ENCODE measurements at regions not wholly inside any gene's neighbourhood (a gene's known extent, or its start where the extent isn't known, plus 50 kb on each side); places are given as distances from the start of the nearest gene placed in this dataset.

- TF ChIP-seq, protein P1, sequence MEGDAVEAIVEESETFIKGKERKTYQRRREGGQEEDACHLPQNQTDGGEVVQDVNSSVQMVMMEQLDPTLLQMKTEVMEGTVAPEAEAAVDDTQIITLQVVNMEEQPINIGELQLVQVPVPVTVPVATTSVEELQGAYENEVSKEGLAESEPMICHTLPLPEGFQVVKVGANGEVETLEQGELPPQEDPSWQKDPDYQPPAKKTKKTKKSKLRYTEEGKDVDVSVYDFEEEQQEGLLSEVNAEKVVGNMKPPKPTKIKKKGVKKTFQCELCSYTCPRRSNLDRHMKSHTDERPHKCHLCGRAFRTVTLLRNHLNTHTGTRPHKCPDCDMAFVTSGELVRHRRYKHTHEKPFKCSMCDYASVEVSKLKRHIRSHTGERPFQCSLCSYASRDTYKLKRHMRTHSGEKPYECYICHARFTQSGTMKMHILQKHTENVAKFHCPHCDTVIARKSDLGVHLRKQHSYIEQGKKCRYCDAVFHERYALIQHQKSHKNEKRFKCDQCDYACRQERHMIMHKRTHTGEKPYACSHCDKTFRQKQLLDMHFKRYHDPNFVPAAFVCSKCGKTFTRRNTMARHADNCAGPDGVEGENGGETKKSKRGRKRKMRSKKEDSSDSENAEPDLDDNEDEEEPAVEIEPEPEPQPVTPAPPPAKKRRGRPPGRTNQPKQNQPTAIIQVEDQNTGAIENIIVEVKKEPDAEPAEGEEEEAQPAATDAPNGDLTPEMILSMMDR (IDR thresholded peaks at IDR 0.05; ENCODE audit: unreplicated experiment): no peak
- Mint-ChIP-seq H3K36me3 (ENCODE audit: low read depth, unreplicated experiment) (no peaks in the 10 kb centered on the region), H3K4me3 (ENCODE audit: unreplicated experiment) (no peak overlapping the region), H3K27me3 (ENCODE audit: unreplicated experiment) (no peaks in the 10 kb centered on the region), H3K4me1 (ENCODE audit: unreplicated experiment) (no peaks in the 10 kb centered on the region), H3K9me3 (ENCODE audit: unreplicated experiment) (no peaks in the 10 kb centered on the region), H3K27ac (ENCODE audit: unreplicated experiment) (no peak overlapping the region)
- no peak for DNase-seq (ENCODE audit: low spot score)
Observed at GRCh38 chr13:94914895-94915294, 202.6 kb upstream of the SOX21 start.

- no peak for DNase-seq (ENCODE audit: low spot score)
- no peak overlapping the region for H3K4me3 Mint-ChIP-seq (ENCODE audit: unreplicated experiment)
- H3K9me3 Mint-ChIP-seq (ENCODE audit: unreplicated experiment): no peaks in the 10 kb centered on the region
- no peak overlapping the region for H3K27ac Mint-ChIP-seq (ENCODE audit: unreplicated experiment)
- H3K27me3 Mint-ChIP-seq (ENCODE audit: unreplicated experiment): no peaks in the 10 kb centered on the region
- no peaks in the 10 kb centered on the region for H3K4me1 Mint-ChIP-seq (ENCODE audit: unreplicated experiment)
- no peaks in the 10 kb centered on the region for H3K36me3 Mint-ChIP-seq (ENCODE audit: low read depth, unreplicated experiment)
- TF ChIP-seq, protein P1 (IDR thresholded peaks at IDR 0.05; ENCODE audit: unreplicated experiment): no peak
Observed at GRCh38 chr13:94906605-94907004, 194.3 kb upstream of the SOX21 start.

- TF ChIP-seq, protein P1 (IDR thresholded peaks at IDR 0.05; ENCODE audit: unreplicated experiment): no peak
- H3K9me3 Mint-ChIP-seq (ENCODE audit: unreplicated experiment): no peaks in the 10 kb centered on the region
Observed at GRCh38 chr13:94902722-94903407, 190.5 kb upstream of the SOX21 start.

GRCh38 chr13:94901070-94901469 is 188.7 kb upstream of the SOX21 start:
- TF ChIP-seq, protein P1 (IDR thresholded peaks at IDR 0.05; ENCODE audit: unreplicated experiment): no peak
- H3K4me3 Mint-ChIP-seq (ENCODE audit: unreplicated experiment): no peak overlapping the region
- no peak overlapping the region for H3K27ac Mint-ChIP-seq (ENCODE audit: unreplicated experiment)
- no peaks in the 10 kb centered on the region for H3K27me3 Mint-ChIP-seq (ENCODE audit: unreplicated experiment)
- H3K9me3 Mint-ChIP-seq (ENCODE audit: unreplicated experiment): no peaks in the 10 kb centered on the region
- H3K36me3 Mint-ChIP-seq (ENCODE audit: low read depth, unreplicated experiment): no peaks in the 10 kb centered on the region
- DNase-seq (ENCODE audit: low spot score): no peak
- H3K4me1 Mint-ChIP-seq (ENCODE audit: unreplicated experiment): no peaks in the 10 kb centered on the region

More at GRCh38 chr13:94902722-94903407, 190.5 kb upstream of the SOX21 start:
- Mint-ChIP-seq H3K36me3 (ENCODE audit: low read depth, unreplicated experiment) (no peaks in the 10 kb centered on the region), H3K4me1 (ENCODE audit: unreplicated experiment) (no peaks in the 10 kb centered on the region), H3K27me3 (ENCODE audit: unreplicated experiment) (no peaks in the 10 kb centered on the region), H3K4me3 (ENCODE audit: unreplicated experiment) (no peak overlapping the region), H3K27ac (ENCODE audit: unreplicated experiment) (no peak overlapping the region)
- no peak for DNase-seq (ENCODE audit: low spot score)

- TF ChIP-seq, protein P1 (IDR thresholded peaks at IDR 0.05; ENCODE audit: unreplicated experiment): no peak
- H3K4me3 Mint-ChIP-seq (ENCODE audit: unreplicated experiment): no peak overlapping the region
- no peak for DNase-seq (ENCODE audit: low spot score)
Observed at GRCh38 chr13:94896719-94897317, 184.5 kb upstream of the SOX21 start.

More at GRCh38 chr13:94896719-94897317, 184.5 kb upstream of the SOX21 start:
- Mint-ChIP-seq H3K27ac (ENCODE audit: unreplicated experiment) (no peak overlapping the region), H3K27me3 (ENCODE audit: unreplicated experiment) (no peaks in the 10 kb centered on the region), H3K36me3 (ENCODE audit: low read depth, unreplicated experiment) (no peaks in the 10 kb centered on the region), H3K9me3 (ENCODE audit: unreplicated experiment) (no peaks in the 10 kb centered on the region), H3K4me1 (ENCODE audit: unreplicated experiment) (no peaks in the 10 kb centered on the region)

All from endothelial cell (in vitro differentiated cells).